SK-N-SH (cell line): ENCODE measurements at regions not wholly inside any gene's neighbourhood (a gene's known extent, or its start where the extent isn't known, plus 50 kb on each side); places are given as distances from the start of the nearest gene placed in this dataset.
A peak's percentile ranks its signal among the peaks of the same experiment; 100 is the strongest.

Source experiments
- CTCF ChIA-PET: fragments of 300-600, 350-600 bp; formaldehyde crosslinking; extraction: SDS; loops from one replicate; lab custom pipeline; 2021; lab: Yijun Ruan, JAX
- POLR2A ChIA-PET: fragments of 350-600 bp; sonication (Branson Sonifier 250); formaldehyde crosslinking; extraction: SDS; loops from one replicate; lab custom pipeline; 2020; ENCODE audit warnings: antibody characterized with exemption, inconsistent platforms; lab: Yijun Ruan, JAX
- DNase-seq: peaks from one replicate; pipeline ENCODE4 v3.0.0; 2012
- H2AFZ ChIP-seq: fragments of 200-600 bp; sonication (generic); 2 replicates; pipeline ENCODE4 v1.8.1; 2016; ENCODE audit warnings: antibody characterized with exemption, mild to moderate bottlenecking, low read depth
- H3F3A ChIP-seq: fragments of 200-600 bp; sonication (generic); replicated peaks from 2 replicates; pipeline ENCODE3; 2016; ENCODE audit warnings: antibody characterized with exemption, mild to moderate bottlenecking; ENCODE audit not compliant: insufficient read depth
- H3K27ac ChIP-seq, 2 experiments: fragments of 200-500 bp in 1 of 2; fragments of 200-600 bp in 1 of 2; sonication (Bioruptor generic) in 1 of 2; sonication (generic), shearing (Covaris generic) in 1 of 2; 2 replicates each; pipeline versions ENCODE4 v1.5.1 to v1.6.1; 2014 to 2016; ENCODE audit warnings: low read depth in 2 of 2, inconsistent platforms in 1 of 2, low read length in 1 of 2, mild to moderate bottlenecking in 1 of 2, mixed read lengths in 1 of 2
- H3K27me3 ChIP-seq: fragments of 200-600 bp; sonication (generic), shearing (Covaris generic); 2 replicates; pipeline ENCODE4 v1.6.1; 2016; ENCODE audit warnings: mixed run types; ENCODE audit not compliant: insufficient read depth
- H3K36me3 ChIP-seq, 2 experiments: fragments of 200-500 bp in 1 of 2; fragments of 200-600 bp in 1 of 2; sonication (Bioruptor generic) in 1 of 2; sonication (generic) in 1 of 2; replicated peaks in 1 of 2; 2 replicates each; pipeline versions ENCODE3 to v1.5.1; 2014 to 2016; ENCODE audit warnings: low read length in 1 of 2, mild to moderate bottlenecking in 1 of 2; ENCODE audit not compliant: insufficient read depth in 2 of 2, control insufficient read depth in 1 of 2
- H3K4me1 ChIP-seq, 2 experiments: fragments of 200-500 bp in 1 of 2; fragments of 200-600 bp in 1 of 2; sonication (Bioruptor generic) in 1 of 2; sonication (generic), shearing (Covaris generic) in 1 of 2; 2 replicates each; pipeline versions ENCODE4 v1.5.1 to v1.6.1; 2014 to 2016; ENCODE audit warnings: low read depth in 1 of 2, low read length in 1 of 2, mixed run types in 1 of 2; ENCODE audit not compliant: insufficient read depth in 2 of 2, control insufficient read depth in 1 of 2
- H3K4me2 ChIP-seq: fragments of 200-600 bp; sonication (generic), shearing (Covaris generic); 2 replicates; pipeline ENCODE4 v1.6.1; 2017; ENCODE audit warnings: mixed run types
- H3K4me3 ChIP-seq, 2 experiments: fragments of 200-500 bp in 1 of 2; fragments of 200-600 bp in 1 of 2; sonication (Bioruptor generic) in 1 of 2; sonication (generic), shearing (Covaris generic) in 1 of 2; 2 replicates each; pipeline versions ENCODE4 v1.5.1 to v1.8.1; 2014 to 2016; ENCODE audit warnings: low read depth in 2 of 2, inconsistent platforms in 1 of 2, low read length in 1 of 2, mild to moderate bottlenecking in 1 of 2, mixed read lengths in 1 of 2, moderate library complexity in 1 of 2
- H3K79me2 ChIP-seq: fragments of 200-600 bp; sonication (generic); 2 replicates; pipeline ENCODE4 v1.8.1; 2017; ENCODE audit warnings: mild to moderate bottlenecking; ENCODE audit not compliant: insufficient read depth
- H3K9ac ChIP-seq: fragments of 200-600 bp; sonication (generic); 2 replicates; pipeline ENCODE4 v1.6.1; 2017; ENCODE audit warnings: mixed run types
- H3K9me2 ChIP-seq: fragments of 200-600 bp; sonication (generic); 2 replicates; pipeline ENCODE4 v1.6.1; 2017; ENCODE audit warnings: mixed run types
- H3K9me3 ChIP-seq: fragments of 200-600 bp; sonication (generic); 2 replicates; pipeline ENCODE4 v1.6.1; 2017; ENCODE audit warnings: mixed run types, mild to moderate bottlenecking, moderate library complexity
- H4K20me1 ChIP-seq: fragments of 200-600 bp; sonication (generic); 2 replicates; pipeline ENCODE4 v1.6.1; 2017; ENCODE audit warnings: mild to moderate bottlenecking, mixed run types; ENCODE audit not compliant: insufficient read depth
- FOXM1 ChIP-seq: IDR thresholded peaks from 2 replicates; pipeline ENCODE4 v1.4.0; 2012; ENCODE audit warnings: low read depth, mild to moderate bottlenecking
- MEF2A ChIP-seq: IDR thresholded peaks from 2 replicates; pipeline ENCODE4 v1.4.0; 2012; ENCODE audit warnings: low read depth, borderline replicate concordance
- MXI1 ChIP-seq: IDR thresholded peaks from 2 replicates; pipeline ENCODE4 v1.6.1; 2012; ENCODE audit warnings: mild to moderate bottlenecking, low read depth, low read length, improper control_type of control experiment
- NFIC ChIP-seq: IDR thresholded peaks from 2 replicates; pipeline ENCODE4 v1.4.0; 2012; ENCODE audit warnings: borderline replicate concordance
- RFX5 ChIP-seq: IDR thresholded peaks from 2 replicates; pipeline ENCODE4 v1.6.1; 2012; ENCODE audit warnings: mild to moderate bottlenecking, improper control_type of control experiment, low read length
- SIN3A ChIP-seq: IDR thresholded peaks from 2 replicates; pipeline ENCODE4 v1.6.1; 2012; ENCODE audit warnings: low read depth, mild to moderate bottlenecking, low read length, moderate library complexity, borderline replicate concordance
- TAF1 ChIP-seq: IDR thresholded peaks from 2 replicates; pipeline ENCODE4 v1.6.1; 2012; ENCODE audit warnings: low read depth, mild to moderate bottlenecking, low read length, moderate library complexity, borderline replicate concordance
- YY1 ChIP-seq: IDR thresholded peaks from 2 replicates; pipeline ENCODE4 v1.4.0; 2012; ENCODE audit warnings: low read depth, mild to moderate bottlenecking
- WGBS: methylation state at CpG from one replicate; pipeline ENCODE4 v1.1.6; 2017; ENCODE audit warnings: low lambda C conversion rate; 5-methylcytosine and 5-hydroxymethylcytosine counted together
- TF ChIP-seq, protein P1 (sequence below): fragments of 150-350 bp; IDR thresholded peaks from 2 replicates; pipeline ENCODE4 v1.6.1; 2017; ENCODE audit warnings: antibody characterized with exemption, low read length, low read depth, borderline replicate concordance
- TF ChIP-seq, protein P2 (sequence below): fragments of 200-600 bp; sonication (generic); IDR thresholded peaks from 2 replicates; pipeline ENCODE4 v1.6.1; 2017; ENCODE audit warnings: antibody characterized with exemption, mild to moderate bottlenecking, moderate library complexity
- TF ChIP-seq, protein P3 (sequence below): IDR thresholded peaks from 2 replicates; pipeline ENCODE4; 2012

GRCh38 chr9:93812410-93812668 is 142.8 kb downstream of the BARX1 start (continued):
- TF ChIP-seq MXI1 (no peak), RFX5 (no peak), SIN3A (no peak), MEF2A (no peak), TAF1 (no peak), YY1 (no peak), FOXM1 (no peak)
- TF ChIP-seq, protein P1, sequence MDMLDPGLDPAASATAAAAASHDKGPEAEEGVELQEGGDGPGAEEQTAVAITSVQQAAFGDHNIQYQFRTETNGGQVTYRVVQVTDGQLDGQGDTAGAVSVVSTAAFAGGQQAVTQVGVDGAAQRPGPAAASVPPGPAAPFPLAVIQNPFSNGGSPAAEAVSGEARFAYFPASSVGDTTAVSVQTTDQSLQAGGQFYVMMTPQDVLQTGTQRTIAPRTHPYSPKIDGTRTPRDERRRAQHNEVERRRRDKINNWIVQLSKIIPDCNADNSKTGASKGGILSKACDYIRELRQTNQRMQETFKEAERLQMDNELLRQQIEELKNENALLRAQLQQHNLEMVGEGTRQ, result no peak
- TF ChIP-seq, protein P2, sequence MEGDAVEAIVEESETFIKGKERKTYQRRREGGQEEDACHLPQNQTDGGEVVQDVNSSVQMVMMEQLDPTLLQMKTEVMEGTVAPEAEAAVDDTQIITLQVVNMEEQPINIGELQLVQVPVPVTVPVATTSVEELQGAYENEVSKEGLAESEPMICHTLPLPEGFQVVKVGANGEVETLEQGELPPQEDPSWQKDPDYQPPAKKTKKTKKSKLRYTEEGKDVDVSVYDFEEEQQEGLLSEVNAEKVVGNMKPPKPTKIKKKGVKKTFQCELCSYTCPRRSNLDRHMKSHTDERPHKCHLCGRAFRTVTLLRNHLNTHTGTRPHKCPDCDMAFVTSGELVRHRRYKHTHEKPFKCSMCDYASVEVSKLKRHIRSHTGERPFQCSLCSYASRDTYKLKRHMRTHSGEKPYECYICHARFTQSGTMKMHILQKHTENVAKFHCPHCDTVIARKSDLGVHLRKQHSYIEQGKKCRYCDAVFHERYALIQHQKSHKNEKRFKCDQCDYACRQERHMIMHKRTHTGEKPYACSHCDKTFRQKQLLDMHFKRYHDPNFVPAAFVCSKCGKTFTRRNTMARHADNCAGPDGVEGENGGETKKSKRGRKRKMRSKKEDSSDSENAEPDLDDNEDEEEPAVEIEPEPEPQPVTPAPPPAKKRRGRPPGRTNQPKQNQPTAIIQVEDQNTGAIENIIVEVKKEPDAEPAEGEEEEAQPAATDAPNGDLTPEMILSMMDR, result no peak
- TF ChIP-seq, protein P3, sequence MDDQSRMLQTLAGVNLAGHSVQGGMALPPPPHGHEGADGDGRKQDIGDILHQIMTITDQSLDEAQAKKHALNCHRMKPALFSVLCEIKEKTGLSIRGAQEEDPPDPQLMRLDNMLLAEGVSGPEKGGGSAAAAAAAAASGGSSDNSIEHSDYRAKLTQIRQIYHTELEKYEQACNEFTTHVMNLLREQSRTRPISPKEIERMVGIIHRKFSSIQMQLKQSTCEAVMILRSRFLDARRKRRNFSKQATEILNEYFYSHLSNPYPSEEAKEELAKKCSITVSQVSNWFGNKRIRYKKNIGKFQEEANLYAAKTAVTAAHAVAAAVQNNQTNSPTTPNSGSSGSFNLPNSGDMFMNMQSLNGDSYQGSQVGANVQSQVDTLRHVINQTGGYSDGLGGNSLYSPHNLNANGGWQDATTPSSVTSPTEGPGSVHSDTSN, result no peak

- Histone ChIP-seq H3K9me3 (no peaks in the 10 kb centered on the region), H4K20me1 (no peaks in the 10 kb centered on the region), H3K27ac (no peak overlapping the region), H3K4me2 (no peak overlapping the region), H3K4me3 (no peak overlapping the region), H3K27me3 (no peaks in the 10 kb centered on the region), H3K36me3 (no peaks in the 10 kb centered on the region), H3K4me1 (no peaks in the 10 kb centered on the region), H3K9me2 (no peaks in the 10 kb centered on the region), H3F3A (no peaks in the 10 kb centered on the region), H3K79me2 (no peaks in the 10 kb centered on the region), H2AFZ (no peak overlapping the region), H3K9ac (no peak overlapping the region)
- DNase-seq, result peak; percentile 23
- 56% methylated on average over 23 of the region's 45 CpGs for WGBS
- no peak for TF ChIP-seq NFIC
- ChIA-PET POLR2A (no interaction called here), CTCF (interaction anchor here (0.6 to 2.0 kb wide), 2 partner anchors 17 to 18 kb away, joined by 3 to 5 read pairs; no protein-coding TSS in a partner anchor)
Observed at GRCh38 chr9:93810028-93810971, 144.9 kb downstream of the BARX1 start.
